ENCODE measurements at regions not wholly inside any gene's neighbourhood (a gene's known extent, or its start where the extent isn't known, plus 50 kb on each side); places are given as distances from the start of the nearest gene placed in this dataset.
A peak's percentile ranks its signal among the peaks of the same experiment; 100 is the strongest.

DNA sequence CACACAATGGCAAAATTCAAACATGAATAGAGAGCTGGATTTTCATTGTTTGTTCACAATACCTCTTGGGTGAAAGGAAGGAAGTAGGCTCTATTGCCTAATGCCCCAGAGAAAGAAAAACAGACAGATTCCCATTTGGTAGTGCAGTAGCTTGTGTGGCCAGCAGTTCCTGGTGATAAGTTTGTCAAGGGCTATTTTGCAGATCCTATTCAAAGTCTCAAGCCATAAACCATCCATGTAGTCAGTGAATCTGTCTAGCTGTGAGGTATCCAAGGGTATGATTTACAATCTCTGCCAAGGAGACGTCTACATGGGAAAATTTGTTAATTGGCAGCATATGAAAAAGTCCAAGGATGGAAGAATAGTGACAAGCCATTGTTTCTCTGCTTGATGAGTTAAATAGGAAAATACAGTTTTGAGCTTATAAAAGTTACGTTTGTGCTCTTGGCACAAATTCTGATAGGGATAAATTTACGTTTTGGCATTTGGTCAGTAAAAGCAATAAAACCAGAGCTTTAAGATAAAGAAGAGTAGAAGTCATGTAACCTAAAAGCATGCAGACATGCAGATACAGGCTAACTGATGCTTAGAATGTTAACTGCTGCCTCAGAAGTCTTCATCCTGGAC is 269.1 kb downstream of the GATA3 start:
- TF ChIP-seq, protein P1, sequence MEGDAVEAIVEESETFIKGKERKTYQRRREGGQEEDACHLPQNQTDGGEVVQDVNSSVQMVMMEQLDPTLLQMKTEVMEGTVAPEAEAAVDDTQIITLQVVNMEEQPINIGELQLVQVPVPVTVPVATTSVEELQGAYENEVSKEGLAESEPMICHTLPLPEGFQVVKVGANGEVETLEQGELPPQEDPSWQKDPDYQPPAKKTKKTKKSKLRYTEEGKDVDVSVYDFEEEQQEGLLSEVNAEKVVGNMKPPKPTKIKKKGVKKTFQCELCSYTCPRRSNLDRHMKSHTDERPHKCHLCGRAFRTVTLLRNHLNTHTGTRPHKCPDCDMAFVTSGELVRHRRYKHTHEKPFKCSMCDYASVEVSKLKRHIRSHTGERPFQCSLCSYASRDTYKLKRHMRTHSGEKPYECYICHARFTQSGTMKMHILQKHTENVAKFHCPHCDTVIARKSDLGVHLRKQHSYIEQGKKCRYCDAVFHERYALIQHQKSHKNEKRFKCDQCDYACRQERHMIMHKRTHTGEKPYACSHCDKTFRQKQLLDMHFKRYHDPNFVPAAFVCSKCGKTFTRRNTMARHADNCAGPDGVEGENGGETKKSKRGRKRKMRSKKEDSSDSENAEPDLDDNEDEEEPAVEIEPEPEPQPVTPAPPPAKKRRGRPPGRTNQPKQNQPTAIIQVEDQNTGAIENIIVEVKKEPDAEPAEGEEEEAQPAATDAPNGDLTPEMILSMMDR (IDR thresholded peaks at IDR 0.05), result no peak
- DNase-seq (ENCODE audit: low spot score) (no peak), ATAC-seq (ENCODE audit: low FRiP score) (no peak)

DNA sequence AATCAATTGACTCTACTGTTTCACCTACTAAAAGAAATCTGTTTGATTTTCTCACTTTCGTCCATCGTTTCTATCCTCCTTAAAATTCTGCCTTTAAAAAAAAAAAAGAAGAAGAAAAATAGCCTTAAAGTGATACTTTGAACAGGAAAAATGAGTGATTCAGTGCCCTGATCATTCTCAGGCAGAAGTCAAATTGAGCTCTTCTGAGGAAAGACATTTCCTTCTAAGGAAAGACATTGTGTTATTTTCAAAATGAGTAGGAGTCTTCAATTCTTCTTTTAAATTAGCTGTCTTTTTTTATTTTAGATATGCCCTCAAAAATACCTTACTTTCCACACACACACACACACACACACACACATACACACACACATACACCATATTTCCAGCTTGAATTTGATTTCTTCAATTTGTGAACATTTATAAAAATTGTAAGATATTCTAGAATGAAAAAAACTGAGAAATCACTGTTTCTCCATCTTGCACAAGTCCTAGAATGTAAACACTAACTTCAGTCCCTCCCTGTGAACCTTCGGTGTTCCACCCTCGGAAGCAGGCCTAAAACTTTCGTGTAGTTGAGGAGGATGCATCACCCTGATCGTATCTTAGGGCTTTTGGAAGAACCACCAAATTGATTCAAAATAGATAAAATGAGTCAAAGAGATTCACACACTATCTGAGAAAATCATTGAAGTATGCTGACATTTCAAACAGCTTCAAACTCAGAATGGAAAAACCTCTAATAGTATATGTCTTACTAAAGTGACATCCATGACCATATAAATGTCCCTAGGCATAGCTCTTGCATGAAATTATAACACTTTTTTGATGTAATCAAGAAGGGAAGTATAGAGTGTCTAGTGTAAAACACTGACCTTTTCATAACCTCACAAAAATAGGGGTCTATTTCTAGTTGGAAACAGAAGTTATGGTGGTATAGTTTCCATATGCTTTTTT is 270.8 kb downstream of the GATA3 start:
- TF ChIP-seq, protein P1 (IDR thresholded peaks at IDR 0.05), result no peak
- no peak for DNase-seq (ENCODE audit: low spot score)
- ATAC-seq (ENCODE audit: low FRiP score), result no peak

DNA sequence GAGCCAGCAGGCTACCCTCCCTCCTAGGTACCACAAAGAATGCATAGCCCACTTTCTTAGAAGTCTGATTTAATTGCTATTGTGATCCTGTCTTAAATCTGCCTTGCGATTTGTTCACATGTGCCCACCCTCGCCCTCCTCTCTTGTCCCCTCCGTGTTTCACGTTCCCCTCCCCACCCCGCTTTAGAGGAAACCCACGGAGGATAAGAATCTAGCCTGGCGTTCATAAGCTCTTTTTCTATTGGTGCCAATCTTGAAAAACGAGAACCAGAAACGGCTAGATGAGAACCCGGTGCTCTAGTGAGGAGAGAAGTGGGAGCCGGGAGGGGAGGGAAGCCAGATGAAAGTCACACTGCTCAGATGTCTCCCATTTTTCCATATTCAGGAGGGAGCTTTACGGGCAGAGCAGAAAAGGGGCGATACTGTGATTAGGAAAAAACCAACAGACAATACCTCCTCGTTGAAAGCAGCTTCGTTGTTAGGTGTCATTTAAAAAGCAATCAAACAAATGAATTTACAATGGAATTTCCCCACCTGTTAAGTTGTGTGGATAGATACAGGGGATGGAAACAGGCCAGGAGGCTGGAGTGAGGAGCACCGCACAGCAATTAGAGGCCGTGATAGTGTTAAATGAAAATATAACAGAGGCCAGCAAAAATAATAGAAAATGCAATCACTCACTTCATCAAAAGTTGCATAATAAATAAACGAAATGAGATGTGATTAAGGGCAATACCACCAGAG is 272.1 kb downstream of the GATA3 start:
- ATAC-seq (ENCODE audit: low FRiP score) (no peak), DNase-seq (ENCODE audit: low spot score) (no peak)
- TF ChIP-seq, protein P1 (IDR thresholded peaks at IDR 0.05), result no peak

DNA sequence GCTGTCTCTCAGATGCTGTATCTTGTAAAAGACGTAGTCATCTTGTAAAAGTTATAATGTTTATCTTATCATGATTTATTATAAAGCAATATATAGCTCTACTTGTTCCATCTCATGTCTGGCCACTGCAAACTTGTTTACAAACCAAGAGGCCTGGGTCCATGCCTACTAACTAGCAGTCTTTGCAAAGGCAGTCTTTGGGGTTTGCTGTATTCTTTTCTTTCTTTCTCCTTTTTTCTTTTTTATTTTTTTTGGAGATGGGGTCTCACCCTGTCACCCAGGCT is 272.6 kb downstream of the GATA3 start:
- TF ChIP-seq, protein P1 (IDR thresholded peaks at IDR 0.05), result no peak
- DNase-seq (ENCODE audit: low spot score) (no peak), ATAC-seq (ENCODE audit: low FRiP score) (no peak)

DNA sequence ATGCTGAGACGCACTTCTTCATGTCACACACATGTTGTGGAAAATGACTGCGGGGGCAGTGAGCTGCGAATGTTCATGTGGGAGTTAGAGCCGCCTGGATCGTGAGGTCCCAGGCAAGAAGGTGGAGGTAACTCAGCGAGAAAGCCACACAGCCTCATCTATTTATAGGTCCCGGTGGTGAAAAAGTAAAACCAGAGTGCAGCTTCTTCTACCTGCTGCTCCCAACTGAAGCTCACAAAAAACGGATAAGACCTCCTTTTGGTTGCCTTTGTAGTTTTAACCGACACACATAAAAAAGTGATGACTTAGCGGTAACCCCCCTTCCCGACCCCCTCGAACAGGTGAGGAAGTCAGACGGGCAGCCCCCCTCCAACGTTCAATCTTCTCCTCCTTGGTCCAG is 276.9 kb downstream of the GATA3 start:
- ATAC-seq (ENCODE audit: low FRiP score) (no peak), DNase-seq (ENCODE audit: low spot score) (no peak)
- TF ChIP-seq, protein P1 (IDR thresholded peaks at IDR 0.05), result no peak

DNA sequence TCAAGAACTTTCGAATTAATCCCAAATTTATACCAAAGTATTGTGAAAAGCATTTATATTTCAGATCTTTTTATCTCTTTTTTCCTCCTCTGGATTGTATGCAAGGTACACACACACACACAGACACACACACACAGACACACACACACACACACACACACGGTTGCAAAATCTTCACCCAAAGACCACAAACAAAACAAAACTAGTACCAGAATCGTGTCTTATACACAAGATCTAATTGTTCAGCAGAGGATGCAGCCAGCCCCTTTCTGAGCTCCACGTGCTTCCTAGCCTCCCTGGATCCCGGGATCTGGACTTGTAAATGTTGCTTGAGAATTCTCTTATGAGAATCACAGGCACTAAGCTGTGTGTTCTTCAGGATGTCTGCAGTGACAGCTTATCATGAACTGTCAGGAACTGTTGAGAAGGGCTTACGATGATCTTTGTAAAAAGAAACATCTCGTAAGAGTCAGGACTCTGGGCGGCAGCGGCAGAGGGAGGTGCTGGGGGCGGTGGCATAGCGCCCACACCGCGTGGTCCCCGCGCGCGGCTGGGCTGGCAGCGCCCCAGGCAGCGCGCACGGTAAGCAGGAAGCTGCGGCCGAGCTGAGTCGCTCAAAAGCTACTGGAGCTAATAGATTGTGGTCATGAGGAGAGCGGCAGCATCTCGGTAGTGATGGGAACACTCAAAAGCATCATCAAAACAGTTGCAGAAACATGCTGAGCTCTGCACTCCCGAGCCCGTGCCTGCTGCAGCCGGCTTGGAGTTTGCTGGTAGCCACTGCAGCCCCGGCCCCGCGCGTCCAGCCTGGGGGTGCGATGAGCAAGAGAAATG is 277.6 kb downstream of the GATA3 start:
- ATAC-seq (ENCODE audit: low FRiP score) (peak; percentile 48), DNase-seq (ENCODE audit: low spot score) (no peak)
- TF ChIP-seq, protein P1 (IDR thresholded peaks at IDR 0.05), result no peak
